NT2/D1 (cell line): ENCODE measurements at regions not wholly inside any gene's neighbourhood (a gene's known extent, or its start where the extent isn't known, plus 50 kb on each side); places are given as distances from the start of the nearest gene placed in this dataset.

Source experiments
- SUZ12 ChIP-seq: IDR thresholded peaks from 2 replicates; pipeline ENCODE4 v1.6.1; 2011; ENCODE audit not compliant: insufficient read length, insufficient read depth; ENCODE audit errors: extremely low read depth
- YY1 ChIP-seq: IDR thresholded peaks from 2 replicates; pipeline ENCODE4 v1.6.1; 2011; ENCODE audit not compliant: insufficient read length, insufficient read depth
- ZNF274 ChIP-seq: IDR thresholded peaks from 2 replicates; pipeline ENCODE4 v1.6.1; 2011; ENCODE audit warnings: mild to moderate bottlenecking, low read depth, low read length

GRCh38 chr12:75959506-75959905 is 72.1 kb downstream of the PHLDA1 start:
- no peak for TF ChIP-seq YY1
- no peak for TF ChIP-seq ZNF274
- TF ChIP-seq SUZ12: no peak
